GM21723 (cell line): ENCODE measurements at regions not wholly inside any gene's neighbourhood (a gene's known extent, or its start where the extent isn't known, plus 50 kb on each side); places are given as distances from the start of the nearest gene placed in this dataset.
"Not testable (repeated sequence)": the region's sequence is repeated elsewhere in the genome, so short reads cannot be mapped to it uniquely, and the experiment has no call there.

Source experiments
- ATAC-seq: cut with Tn5 transposase; IDR thresholded peaks from one replicate; pipeline ENCODE4 v1.9.1; 2021; ENCODE audit warnings: mild to moderate bottlenecking, moderate library complexity; ENCODE audit not compliant: unreplicated experiment

- ATAC-seq, result peak; percentile 50
These were observed 87.3 kb upstream of the ABCC4 start for GRCh38 chr13:95388420-95389079.

- no peak for ATAC-seq
These were observed 90.1 kb upstream of the ABCC4 start for GRCh38 chr13:95391362-95391761.

DNA sequence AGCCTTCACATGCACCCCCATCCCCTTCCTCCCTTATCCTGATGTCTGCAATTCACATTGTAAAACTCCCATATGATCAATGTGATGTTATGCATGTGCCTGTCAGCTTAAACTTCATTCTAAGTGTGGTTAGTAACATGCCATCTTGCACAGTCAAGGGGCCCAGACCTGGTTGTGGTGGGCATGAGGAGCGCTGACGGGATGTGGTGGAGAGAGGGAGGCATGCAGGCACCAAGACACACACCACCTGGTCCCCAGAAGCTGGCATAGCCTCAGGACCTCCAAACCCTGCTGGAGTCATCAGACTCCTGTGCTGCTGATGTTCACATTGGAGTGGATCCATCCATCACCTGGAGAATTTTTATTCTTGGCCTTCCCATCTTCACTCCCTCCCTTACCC, 90.5 kb upstream of the ABCC4 start:
- no peak for ATAC-seq

- ATAC-seq, result no peak
These were observed 91.3 kb upstream of the ABCC4 start for GRCh38 chr13:95392597-95392996.

- peak; percentile 41 for ATAC-seq
These were observed 102.3 kb upstream of the ABCC4 start for GRCh38 chr13:95403349-95404140.

DNA sequence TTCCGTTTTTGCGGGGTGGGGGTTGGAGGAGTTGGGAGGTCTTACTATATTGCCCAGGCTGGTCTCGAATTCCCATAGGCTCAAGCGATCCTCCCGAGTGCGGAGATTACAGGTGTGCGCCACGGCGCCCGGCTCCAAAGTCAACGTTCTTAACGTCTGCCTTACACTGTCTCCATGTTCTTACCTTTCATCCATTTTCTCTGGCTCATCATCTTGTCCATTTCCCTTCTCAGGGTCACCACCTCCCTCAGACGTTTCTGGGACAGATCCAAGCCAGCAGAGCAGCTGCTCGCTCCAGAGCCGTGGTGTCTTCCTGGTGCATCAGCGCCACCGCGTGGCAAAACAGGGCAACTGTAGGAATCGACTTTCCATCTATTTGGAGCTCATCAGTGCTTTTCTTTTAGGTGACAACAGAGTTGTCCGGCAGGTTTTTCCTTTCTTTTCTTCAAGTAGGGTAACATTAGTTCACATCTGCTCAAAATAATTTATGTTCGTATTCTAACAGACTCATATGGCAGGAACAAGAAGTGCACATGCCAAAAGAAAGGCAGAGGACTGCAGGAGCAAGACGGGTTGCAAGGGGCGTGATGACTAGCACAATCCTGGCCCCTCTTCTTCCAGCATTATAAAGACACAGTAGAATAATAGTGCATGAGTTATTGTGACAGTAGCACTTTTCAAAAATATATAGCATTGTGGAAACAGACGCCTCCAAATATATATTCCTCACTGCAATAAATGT, 103.1 kb upstream of the ABCC4 start:
- ATAC-seq, result peak; percentile 93

GRCh38 chr13:95406176-95406575, 104.9 kb upstream of the ABCC4 start:
- ATAC-seq, result no peak

DNA sequence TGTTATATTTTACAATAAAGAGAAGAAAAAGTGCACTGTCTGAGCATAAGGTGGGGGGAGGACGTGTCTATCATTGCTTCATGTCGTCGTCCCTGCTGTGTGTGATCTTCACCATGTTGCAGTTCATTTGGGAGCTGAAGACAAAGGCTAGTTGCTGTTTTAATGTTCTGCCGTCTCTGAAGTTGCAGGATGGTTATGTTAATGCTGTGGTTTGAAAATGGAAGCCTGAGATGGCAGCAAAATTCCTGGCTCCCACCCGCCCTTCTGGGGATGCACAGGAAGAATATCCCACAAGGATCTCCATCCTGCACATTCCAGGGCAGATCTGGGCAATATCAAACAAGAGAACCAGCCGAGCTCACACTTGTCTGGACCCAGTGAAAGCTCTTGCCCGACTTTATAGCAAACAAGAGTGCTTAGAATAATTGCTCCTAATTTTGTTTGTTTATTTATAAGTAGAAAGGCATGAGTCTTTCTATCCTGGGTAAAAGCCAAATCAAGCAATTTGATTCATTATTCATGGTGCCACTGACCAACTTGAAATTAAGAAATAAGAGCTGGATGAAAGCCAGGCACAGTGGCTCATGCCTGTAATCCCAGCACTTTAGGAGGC, 110.3 kb upstream of the ABCC4 start:
- no peak for ATAC-seq

- ATAC-seq, result no peak
These were observed 117.7 kb upstream of the ABCC4 start for GRCh38 chr13:95418946-95419345.

GRCh38 chr13:95420501-95420900, 119.2 kb upstream of the ABCC4 start:
- ATAC-seq, result peak; percentile 56

- ATAC-seq, result no peak
These were observed 125.4 kb upstream of the ABCC4 start for GRCh38 chr13:95426631-95427030.

GRCh38 chr13:95430525-95430924, 122.0 kb upstream of the CLDN10 start:
- not testable (repeated sequence) for ATAC-seq

DNA sequence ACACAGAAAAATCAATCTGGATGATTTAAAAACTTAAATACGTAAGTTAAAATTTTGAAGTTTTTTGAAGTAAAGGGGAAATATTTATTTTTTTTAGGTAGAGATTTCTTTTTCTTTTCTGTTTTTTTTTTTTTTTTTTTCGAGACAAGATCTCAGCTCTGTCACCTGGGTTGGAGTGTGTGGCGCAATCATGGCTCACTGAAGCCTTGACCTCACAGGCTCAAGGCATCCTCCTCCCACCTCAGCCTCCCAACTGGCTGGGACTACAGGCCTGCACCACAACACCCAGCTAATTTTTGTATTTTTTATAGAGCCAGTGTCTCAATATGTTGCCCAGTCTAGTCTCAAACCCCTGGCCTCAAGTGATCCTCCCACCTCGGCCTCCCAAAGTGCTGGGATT, 120.4 kb upstream of the CLDN10 start:
- no peak for ATAC-seq

DNA sequence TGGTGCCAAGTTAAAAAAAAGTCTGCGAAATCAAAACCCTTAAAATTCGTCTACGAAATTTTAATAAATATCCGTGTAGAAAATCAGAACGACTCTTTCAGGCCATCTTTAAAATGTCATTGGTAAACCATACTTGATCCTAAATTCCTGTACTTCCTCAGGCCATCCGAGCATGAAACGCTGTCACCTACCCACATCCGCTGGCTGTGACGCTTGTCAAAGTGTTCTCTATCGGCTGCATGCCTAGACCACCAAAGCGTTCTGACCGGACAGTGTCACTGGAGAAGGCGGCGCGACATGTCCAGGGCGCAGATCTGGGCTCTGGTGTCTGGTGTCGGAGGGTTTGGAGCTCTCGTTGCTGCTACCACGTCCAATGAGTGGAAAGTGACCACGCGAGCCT, 119.0 kb upstream of the CLDN10 start:
- ATAC-seq, result no peak

- no peak for ATAC-seq
These were observed 118.4 kb upstream of the CLDN10 start for GRCh38 chr13:95434111-95434510.

DNA sequence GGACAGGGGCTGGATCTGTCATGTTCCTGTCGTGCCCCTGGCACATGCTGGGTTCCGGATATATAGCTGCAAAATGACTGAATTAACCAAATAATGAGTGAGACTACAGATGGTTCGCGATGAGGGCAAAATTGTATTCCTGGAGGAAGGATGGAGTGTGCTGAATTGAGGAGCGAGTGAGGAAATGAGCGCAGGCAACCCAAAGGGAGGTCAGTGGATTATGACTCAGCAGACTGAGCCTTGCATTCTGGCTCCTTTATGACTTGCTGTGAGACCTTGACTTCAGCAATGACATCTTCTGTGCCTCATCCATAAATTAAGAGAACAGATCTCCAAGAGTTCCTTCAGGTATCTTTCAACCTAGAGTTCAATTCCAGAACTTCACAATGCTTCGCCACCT, 115.0 kb upstream of the CLDN10 start:
- no peak for ATAC-seq

GRCh38 chr13:95438297-95438696, 114.2 kb upstream of the CLDN10 start:
- no peak for ATAC-seq

DNA sequence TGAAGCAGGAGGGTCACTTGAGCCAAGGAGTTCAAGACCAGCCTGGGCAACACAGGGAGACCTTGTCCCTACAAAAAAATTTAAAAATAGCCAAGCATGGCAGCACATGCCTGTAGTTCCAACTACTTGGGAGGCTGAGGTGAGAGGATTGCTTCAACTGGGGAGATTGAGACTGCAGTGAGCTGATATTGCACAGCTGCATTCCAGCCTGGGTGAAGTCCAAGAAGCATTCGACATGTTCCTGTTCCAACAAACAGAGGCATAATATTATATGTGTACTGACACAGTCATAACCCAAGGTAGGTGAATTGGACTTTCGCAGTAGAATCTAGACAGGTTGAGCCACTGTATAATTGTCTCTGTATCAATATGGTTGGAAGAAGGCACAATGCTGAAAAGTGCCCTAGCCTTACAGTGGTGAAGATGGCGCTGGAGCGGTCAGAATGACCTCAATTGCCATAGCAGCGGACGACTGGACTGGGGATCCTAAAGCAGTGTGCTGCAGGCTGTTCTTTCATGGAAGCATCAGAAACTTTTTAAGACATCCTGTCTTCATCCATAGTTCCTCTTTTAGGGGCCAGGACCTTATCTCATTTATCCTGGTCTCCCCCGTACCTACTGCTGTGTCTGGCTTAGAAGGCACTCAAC, 112.0 kb upstream of the CLDN10 start:
- no peak for ATAC-seq

GRCh38 chr13:95441326-95441725, 111.2 kb upstream of the CLDN10 start:
- ATAC-seq, result no peak

- no peak for ATAC-seq
These were observed 108.4 kb upstream of the CLDN10 start for GRCh38 chr13:95444006-95444730.
